ENCODE measurements at regions not wholly inside any gene's neighbourhood (a gene's known extent, or its start where the extent isn't known, plus 50 kb on each side); places are given as distances from the start of the nearest gene placed in this dataset.

GRCh38 chr18:54033052-54033451 lies 191.4 kb downstream of the MBD2 start:
- TF ChIP-seq CTCF (IDR thresholded peaks at IDR 0.05), result no peak
- no peak for TF ChIP-seq POLR2A (IDR thresholded peaks at IDR 0.05)

All from thyroid gland (tissue), 4 donors.